ENCODE measurements at regions not wholly inside any gene's neighbourhood (a gene's known extent, or its start where the extent isn't known, plus 50 kb on each side); places are given as distances from the start of the nearest gene placed in this dataset.

GRCh38 chr5:120901199-120901598 lies 437.1 kb downstream of the PRR16 start:
- TF ChIP-seq POLR2A (IDR thresholded peaks at IDR 0.05) (no peak), CTCF (IDR thresholded peaks at IDR 0.05) (no peak)
- Histone ChIP-seq H3K4me1 (no peaks in the 10 kb centered on the region), H3K27me3 (no peaks in the 10 kb centered on the region), H3K9me3 (no peaks in the 10 kb centered on the region), H3K27ac (no peak overlapping the region), H3K36me3 (no peaks in the 10 kb centered on the region), H3K4me3 (replicated peaks in 1 of 3) (no peak overlapping the region)
- DNase-seq: no peak
- intact Hi-C loops (cut with DNase I): no loop called here
- WGBS, 2 donors: 85 to 92% methylated on average over 1 of the region's 1 CpG

- Histone ChIP-seq H3K27me3 (no peaks in the 10 kb centered on the region), H3K36me3 (no peaks in the 10 kb centered on the region), H3K4me3 (replicated peaks in 1 of 3) (no peak overlapping the region), H3K9me3 (no peaks in the 10 kb centered on the region), H3K27ac (no peak overlapping the region), H3K4me1 (no peaks in the 10 kb centered on the region)
- TF ChIP-seq CTCF (IDR thresholded peaks at IDR 0.05): no peak
- no peak for TF ChIP-seq POLR2A (IDR thresholded peaks at IDR 0.05)
- intact Hi-C loops (cut with DNase I): no loop called here
- DNase-seq: no peak
- 93 to 99% methylated on average over 1 of the region's 1 CpG for WGBS, 2 donors
Observed at GRCh38 chr5:120907953-120908352, 443.9 kb downstream of the PRR16 start.

GRCh38 chr5:120910629-120911028 lies 446.5 kb downstream of the PRR16 start:
- 26 to 40% methylated on average over 1 of the region's 1 CpG for WGBS, 2 donors
- no peaks in the 10 kb centered on the region for H3K9me3 ChIP-seq
- no peaks in the 10 kb centered on the region for H3K4me1 ChIP-seq
- no peak overlapping the region for H3K27ac ChIP-seq
- H3K36me3 ChIP-seq: no peaks in the 10 kb centered on the region
- intact Hi-C loops (cut with DNase I): no loop called here
- TF ChIP-seq CTCF (IDR thresholded peaks at IDR 0.05): no peak
- no peak for TF ChIP-seq POLR2A (IDR thresholded peaks at IDR 0.05)
- no peaks in the 10 kb centered on the region for H3K27me3 ChIP-seq
- no peak for DNase-seq
- no peak overlapping the region for H3K4me3 ChIP-seq (replicated peaks in 1 of 3)

GRCh38 chr5:120913396-120913795 lies 449.3 kb downstream of the PRR16 start:
- no peaks in the 10 kb centered on the region for H3K36me3 ChIP-seq
- H3K4me3 ChIP-seq (replicated peaks in 1 of 3): no peak overlapping the region
- intact Hi-C loops (cut with DNase I): no loop called here

GRCh38 chr5:120917214-120917758 lies 453.2 kb downstream of the PRR16 start:
- intact Hi-C loops (cut with DNase I): no loop called here
- WGBS, 2 donors: 89 to 93% methylated on average over 1 of the region's 1 CpG

More at GRCh38 chr5:120913396-120913795, 449.3 kb downstream of the PRR16 start:
- Histone ChIP-seq H3K27ac (no peak overlapping the region), H3K27me3 (no peaks in the 10 kb centered on the region), H3K4me1 (no peaks in the 10 kb centered on the region), H3K9me3 (no peaks in the 10 kb centered on the region)
- no peak for DNase-seq
- WGBS, 2 donors: 64 to 79% methylated on average over 2 of the region's 2 CpGs
- TF ChIP-seq CTCF (IDR thresholded peaks at IDR 0.05) (no peak), POLR2A (IDR thresholded peaks at IDR 0.05) (no peak)

More at GRCh38 chr5:120917214-120917758, 453.2 kb downstream of the PRR16 start:
- DNase-seq: no peak
- no peak overlapping the region for H3K4me3 ChIP-seq (replicated peaks in 1 of 3)
- no peak overlapping the region for H3K27ac ChIP-seq
- H3K9me3 ChIP-seq: no peaks in the 10 kb centered on the region
- TF ChIP-seq POLR2A (IDR thresholded peaks at IDR 0.05) (no peak), CTCF (IDR thresholded peaks at IDR 0.05) (no peak)
- peaks cover 0 to 9% of the 10 kb centered on the region in 2 donors for H3K4me1 ChIP-seq
- no peaks in the 10 kb centered on the region for H3K27me3 ChIP-seq
- no peaks in the 10 kb centered on the region for H3K36me3 ChIP-seq

All from thyroid gland (tissue), 4 donors.